Hepatocyte (in vitro differentiated cells): ENCODE measurements at regions not wholly inside any gene's neighbourhood (a gene's known extent, or its start where the extent isn't known, plus 50 kb on each side); places are given as distances from the start of the nearest gene placed in this dataset.

Experiments used
- DNase-seq: peaks from one replicate; pipeline ENCODE4 v3.0.0-alpha.2; 2016; ENCODE audit warnings: low spot score
- H2AFZ ChIP-seq: fragments of 200-600 bp; sonication (generic); 2 replicates; pipeline ENCODE4 v1.6.0; 2016; ENCODE audit warnings: antibody characterized with exemption, mild to moderate bottlenecking
- H3K27ac ChIP-seq: fragments of 200-600 bp; sonication (generic); 2 replicates; pipeline ENCODE4 v1.5.1; 2016; ENCODE audit warnings: mild to moderate bottlenecking
- H3K27me3 ChIP-seq: fragments of 200-600 bp; sonication (generic); 2 replicates; pipeline ENCODE4 v1.6.1; 2016
- H3K36me3 ChIP-seq: fragments of 200-600 bp; sonication (generic); replicated peaks from 2 replicates; pipeline ENCODE4 v1.5.1; 2016; ENCODE audit warnings: low read depth; ENCODE audit not compliant: insufficient read depth
- H3K4me1 ChIP-seq: fragments of 200-600 bp; sonication (generic); 2 replicates; pipeline ENCODE4 v1.5.1; 2016; ENCODE audit warnings: mild to moderate bottlenecking, moderate library complexity; ENCODE audit not compliant: insufficient read depth
- H3K4me2 ChIP-seq: fragments of 200-600 bp; sonication (generic); 2 replicates; pipeline ENCODE4 v1.6.0; 2016
- H3K4me3 ChIP-seq: fragments of 200-600 bp; sonication (generic); 2 replicates; pipeline ENCODE4 v1.5.1; 2016; ENCODE audit warnings: mild to moderate bottlenecking
- H3K79me2 ChIP-seq: fragments of 200-600 bp; sonication (generic); 2 replicates; pipeline ENCODE4 v1.6.0; 2017; ENCODE audit warnings: mild to moderate bottlenecking
- H3K9me2 ChIP-seq: fragments of 200-600 bp; sonication (generic); replicated peaks from 2 replicates; pipeline ENCODE4 v1.6.0; 2017; ENCODE audit warnings: mild to moderate bottlenecking; ENCODE audit not compliant: insufficient read depth
- H3K9me3 ChIP-seq: fragments of 200-600 bp; sonication (generic); 2 replicates; pipeline ENCODE4 v1.5.1; 2016; ENCODE audit warnings: low read depth, mild to moderate bottlenecking
- H4K20me1 ChIP-seq: fragments of 200-600 bp; sonication (generic); 2 replicates; pipeline ENCODE4 v1.6.0; 2016; ENCODE audit warnings: mild to moderate bottlenecking; ENCODE audit not compliant: insufficient read depth, poor library complexity, severe bottlenecking
- CTCF ChIP-seq: fragments of 200-600 bp; sonication (generic); IDR thresholded peaks from 2 replicates; pipeline ENCODE4 v1.5.1; 2016; ENCODE audit warnings: antibody characterized with exemption, mild to moderate bottlenecking; ENCODE audit not compliant: poor library complexity
- EZH2 ChIP-seq: fragments of 200-600 bp; sonication (generic); IDR thresholded peaks from 2 replicates; pipeline ENCODE4 v1.6.1; 2016; ENCODE audit warnings: antibody characterized with exemption, mild to moderate bottlenecking, borderline replicate concordance
- EZH2phosphoT487 ChIP-seq: fragments of 200-600 bp; sonication (generic); IDR thresholded peaks from one replicate; pipeline ENCODE4 v1.6.1; 2018; ENCODE audit warnings: antibody characterized with exemption, mild to moderate bottlenecking, low read depth, moderate library complexity; ENCODE audit not compliant: unreplicated experiment, severe bottlenecking
- WGBS: methylation state at CpG from one replicate; pipeline ENCODE4 v1.1.6; 2016; ENCODE audit warnings: low lambda C conversion rate; ENCODE audit errors: missing lambda C conversion rate; 5-methylcytosine and 5-hydroxymethylcytosine counted together

- H2AFZ ChIP-seq: no peak overlapping the region
- no peak for DNase-seq
- no peaks in the 10 kb centered on the region for H3K36me3 ChIP-seq
- H3K4me1 ChIP-seq: no peaks in the 10 kb centered on the region
- H3K9me3 ChIP-seq: no peaks in the 10 kb centered on the region
- H3K4me2 ChIP-seq: peak overlapping the region; percentile 12
- H3K4me3 ChIP-seq: no peak overlapping the region
- peak overlapping the region; percentile 2 for H3K27ac ChIP-seq
- WGBS: 61% methylated on average over 4 of the region's 4 CpGs
- H3K9me2 ChIP-seq: no peaks in the 10 kb centered on the region
- no peaks in the 10 kb centered on the region for H4K20me1 ChIP-seq
- no peaks in the 10 kb centered on the region for H3K27me3 ChIP-seq
- TF ChIP-seq CTCF (no peak), EZH2 (no peak), EZH2phosphoT487 (no peak)
- H3K79me2 ChIP-seq: no peaks in the 10 kb centered on the region
These were observed 114.5 kb downstream of the IRS2 start for GRCh38 chr13:109671919-109672318.

GRCh38 chr13:109670776-109671175 is 115.6 kb downstream of the IRS2 start:
- DNase-seq: no peak
- Histone ChIP-seq H3K36me3 (no peaks in the 10 kb centered on the region), H2AFZ (no peak overlapping the region), H3K27ac (no peak overlapping the region), H3K9me2 (no peaks in the 10 kb centered on the region), H3K79me2 (no peaks in the 10 kb centered on the region), H3K4me1 (no peaks in the 10 kb centered on the region), H4K20me1 (no peaks in the 10 kb centered on the region), H3K9me3 (no peaks in the 10 kb centered on the region), H3K4me3 (no peak overlapping the region), H3K27me3 (no peaks in the 10 kb centered on the region), H3K4me2 (no peak overlapping the region)
- TF ChIP-seq EZH2 (no peak), EZH2phosphoT487 (no peak), CTCF (no peak)
- WGBS: 61% methylated on average over 5 of the region's 5 CpGs

GRCh38 chr13:109669956-109670355 is 116.4 kb downstream of the IRS2 start:
- Histone ChIP-seq H3K36me3 (no peaks in the 10 kb centered on the region), H3K27me3 (no peaks in the 10 kb centered on the region), H3K9me2 (no peaks in the 10 kb centered on the region), H3K79me2 (no peaks in the 10 kb centered on the region), H3K4me3 (no peak overlapping the region), H3K9me3 (no peaks in the 10 kb centered on the region), H2AFZ (no peak overlapping the region), H3K4me2 (no peak overlapping the region), H3K4me1 (no peaks in the 10 kb centered on the region), H4K20me1 (no peaks in the 10 kb centered on the region), H3K27ac (no peak overlapping the region)
- TF ChIP-seq EZH2phosphoT487 (no peak), EZH2 (no peak), CTCF (no peak)
- no peak for DNase-seq
- 90% methylated on average over 5 of the region's 5 CpGs for WGBS

GRCh38 chr13:109669234-109669612 is 117.2 kb downstream of the IRS2 start:
- no peak for DNase-seq
- no peak overlapping the region for H2AFZ ChIP-seq

More at GRCh38 chr13:109669234-109669612, 117.2 kb downstream of the IRS2 start:
- Histone ChIP-seq H4K20me1 (no peaks in the 10 kb centered on the region), H3K9me3 (no peaks in the 10 kb centered on the region), H3K4me1 (no peaks in the 10 kb centered on the region), H3K4me2 (no peak overlapping the region), H3K79me2 (no peaks in the 10 kb centered on the region), H3K27ac (no peak overlapping the region), H3K36me3 (no peaks in the 10 kb centered on the region), H3K9me2 (no peaks in the 10 kb centered on the region), H3K27me3 (no peaks in the 10 kb centered on the region), H3K4me3 (no peak overlapping the region)
- TF ChIP-seq EZH2phosphoT487 (no peak), CTCF (no peak), EZH2 (no peak)
- 75% methylated on average over 8 of the region's 8 CpGs for WGBS
